Prostate gland (tissue), 2 donors: ENCODE measurements at regions not wholly inside any gene's neighbourhood (a gene's known extent, or its start where the extent isn't known, plus 50 kb on each side); places are given as distances from the start of the nearest gene placed in this dataset.

Experiments
- DNase-seq: peaks from one replicate; pipeline ENCODE4 v3.0.0-alpha.2; 2019; ENCODE audit warnings: low spot score
- H3K27ac ChIP-seq, 2 donors: fragments of 200-600 bp; sonication (generic); 2 replicates each; pipeline ENCODE4 v1.5.1; 2017 to 2019
- H3K27me3 ChIP-seq: fragments of 200-600 bp; sonication (generic); replicated peaks from 2 replicates; pipeline ENCODE4 v1.5.1; 2019; ENCODE audit not compliant: insufficient read depth
- H3K36me3 ChIP-seq, 2 donors: fragments of 200-600 bp; sonication (generic); 1 replicate in 1 of 2; 2 replicates in 1 of 2; pipeline versions ENCODE4 v1.5.1 to v1.8.1; 2017 to 2019
- H3K4me1 ChIP-seq: fragments of 200-600 bp; sonication (generic); replicated peaks from 2 replicates; pipeline ENCODE4 v1.5.1; 2019
- H3K4me3 ChIP-seq, 2 donors: fragments of 200-600 bp; sonication (generic); 2 replicates each; pipeline ENCODE4 v1.5.1; 2017 to 2019
- H3K9me3 ChIP-seq: fragments of 200-600 bp; sonication (generic); 2 replicates; pipeline ENCODE4 v1.5.1; 2017
- CTCF ChIP-seq, 4 experiments: fragments of 200-600 bp in 2 of 4; fragments of 450-650 bp in 2 of 4; sonication (generic) in 2 of 4; IDR thresholded peaks; 1 replicate in 3 of 4; 2 replicates in 1 of 4; pipeline ENCODE4 v1.5.1; 2016 to 2019; ENCODE audit warnings: antibody characterized with exemption in 4 of 4, mild to moderate bottlenecking in 2 of 4, moderate library complexity in 2 of 4
- POLR2A ChIP-seq: fragments of 450-650 bp; IDR thresholded peaks from one replicate; pipeline ENCODE4 v1.6.1; 2016; ENCODE audit warnings: antibody characterized with exemption, mild to moderate bottlenecking
- POLR2AphosphoS5 ChIP-seq: sonication (generic); formaldehyde crosslinking; IDR thresholded peaks from one replicate; pipeline ENCODE4 v1.6.1; 2017; ENCODE audit warnings: antibody characterized with exemption
- whole genome bisulfite sequencing: methylation state at CpG from one replicate; pipeline ENCODE4 v1.1.5; 2018; 5-methylcytosine and 5-hydroxymethylcytosine counted together
- intact Hi-C: fragments of 100-400 bp; cut with DNase I; formaldehyde crosslinking; loops from one replicate; pipeline ENCODE4 v1.14.2; 2022

- Histone ChIP-seq H3K27me3 (peaks cover 2% of the 10 kb centered on the region), H3K9me3 (no peaks in the 10 kb centered on the region), H3K4me3 (no peak overlapping the region), H3K4me1 (no peaks in the 10 kb centered on the region), H3K36me3 (no peaks in the 10 kb centered on the region), H3K27ac (no peak overlapping the region)
- 80% methylated on average over 2 of the region's 2 CpGs for WGBS
- intact Hi-C loops, result no loop called here
- no peak for TF ChIP-seq POLR2A
- no peak for TF ChIP-seq CTCF (IDR thresholded peaks at IDR 0.05)
- TF ChIP-seq POLR2AphosphoS5, result no peak
- no peak for DNase-seq
Measured at GRCh38 chr9:11743356-11743755, 949.8 kb upstream of the TYRP1 start.

- TF ChIP-seq POLR2A, result no peak
- TF ChIP-seq POLR2AphosphoS5, result no peak
- TF ChIP-seq CTCF (IDR thresholded peaks at IDR 0.05), result no peak
- H3K27me3 ChIP-seq, result no peaks in the 10 kb centered on the region
- H3K36me3 ChIP-seq, result no peaks in the 10 kb centered on the region
- H3K27ac ChIP-seq, result no peak overlapping the region
- H3K4me3 ChIP-seq, result no peak overlapping the region
- DNase-seq, result no peak
- no peaks in the 10 kb centered on the region for H3K9me3 ChIP-seq
- intact Hi-C loops, result no loop called here
- WGBS, result 87% methylated on average over 2 of the region's 2 CpGs
- H3K4me1 ChIP-seq, result no peaks in the 10 kb centered on the region
Measured at GRCh38 chr9:11749396-11749795, 943.8 kb upstream of the TYRP1 start.

GRCh38 chr9:11755951-11756350, 937.2 kb upstream of the TYRP1 start:
- no peak for DNase-seq
- intact Hi-C loops, result no loop called here
- TF ChIP-seq POLR2AphosphoS5 (no peak), POLR2A (no peak), CTCF (IDR thresholded peaks at IDR 0.05) (no peak)

GRCh38 chr9:11757408-11757807, 935.8 kb upstream of the TYRP1 start:
- WGBS, result 90% methylated on average over 3 of the region's 3 CpGs
- DNase-seq, result no peak
- no peaks in the 10 kb centered on the region for H3K4me1 ChIP-seq

More at GRCh38 chr9:11755951-11756350, 937.2 kb upstream of the TYRP1 start:
- no peak overlapping the region for H3K4me3 ChIP-seq
- H3K9me3 ChIP-seq, result no peaks in the 10 kb centered on the region
- no peaks in the 10 kb centered on the region for H3K27me3 ChIP-seq
- H3K27ac ChIP-seq, result no peak overlapping the region
- H3K36me3 ChIP-seq, result no peaks in the 10 kb centered on the region
- no peaks in the 10 kb centered on the region for H3K4me1 ChIP-seq

More at GRCh38 chr9:11757408-11757807, 935.8 kb upstream of the TYRP1 start:
- Histone ChIP-seq H3K4me3 (no peak overlapping the region), H3K27me3 (no peaks in the 10 kb centered on the region), H3K9me3 (no peaks in the 10 kb centered on the region), H3K27ac (no peak overlapping the region), H3K36me3 (no peaks in the 10 kb centered on the region)
- TF ChIP-seq POLR2A (no peak), POLR2AphosphoS5 (no peak), CTCF (IDR thresholded peaks at IDR 0.05) (no peak)
- intact Hi-C loops, result no loop called here
